Spleen (tissue), 11 donors: ENCODE measurements at regions not wholly inside any gene's neighbourhood (a gene's known extent, or its start where the extent isn't known, plus 50 kb on each side); places are given as distances from the start of the nearest gene placed in this dataset.

Source experiments
- DNase-seq: peaks from one replicate; pipeline ENCODE4 v3.0.0-alpha.2; 2020
- H3K27ac ChIP-seq, 8 donors: fragments of 200-600 bp; sonication (generic) in 7 of 8; 1 replicate in 4 of 8; 2 replicates in 4 of 8; pipeline versions ENCODE4 v1.5.0 to v1.8.0; 2016 to 2021; ENCODE audit warnings: inconsistent platforms in 4 of 8, mild to moderate bottlenecking in 4 of 8, moderate library complexity in 1 of 8
- H3K27me3 ChIP-seq, 7 donors: fragments of 200-600 bp; sonication (generic) in 6 of 7; replicated peaks in 1 of 7; 1 replicate in 4 of 7; 2 replicates in 3 of 7; pipeline versions ENCODE4 v1.5.0 to v1.8.0; 2016 to 2021; ENCODE audit warnings: inconsistent platforms in 3 of 7, mild to moderate bottlenecking in 1 of 7
- H3K36me3 ChIP-seq, 6 donors: fragments of 200-600 bp; sonication (generic) in 5 of 6; 1 replicate in 4 of 6; 2 replicates in 2 of 6; pipeline versions ENCODE4 v1.5.0 to v1.8.0; 2016 to 2021; ENCODE audit warnings: inconsistent platforms in 2 of 6
- H3K4me1 ChIP-seq, 6 donors: fragments of 200-600 bp; sonication (generic) in 5 of 6; 1 replicate in 3 of 6; 2 replicates in 3 of 6; pipeline versions ENCODE4 v1.5.0 to v1.8.0; 2016 to 2021; ENCODE audit warnings: inconsistent platforms in 3 of 6
- H3K4me3 ChIP-seq, 8 donors: fragments of 200-600 bp; sonication (generic) in 7 of 8; 1 replicate in 4 of 8; 2 replicates in 4 of 8; pipeline versions ENCODE4 v1.5.0 to v1.8.0; 2016 to 2021; ENCODE audit warnings: inconsistent platforms in 4 of 8, mild to moderate bottlenecking in 4 of 8, moderate library complexity in 2 of 8
- H3K9me3 ChIP-seq, 8 donors: fragments of 200-600 bp; sonication (generic) in 7 of 8; 1 replicate in 4 of 8; 2 replicates in 4 of 8; pipeline versions ENCODE4 v1.5.0 to v1.8.0; 2016 to 2021; ENCODE audit warnings: inconsistent platforms in 4 of 8
- POLR2A ChIP-seq, 3 donors: fragments of 450-650 bp; IDR thresholded peaks; one replicate each; pipeline ENCODE4 v1.5.1; 2017; ENCODE audit warnings: antibody characterized with exemption in 3 of 3, mild to moderate bottlenecking in 1 of 3
- POLR2AphosphoS5 ChIP-seq, 3 donors: sonication (generic); formaldehyde crosslinking; IDR thresholded peaks; one replicate each; pipeline ENCODE4 v1.5.1; 2017; ENCODE audit warnings: antibody characterized with exemption in 3 of 3
- WGBS, 5 donors: extraction: QIAGEN DNeasy Blood & Tissue Kit in 3 of 5; methylation state at CpG; one replicate each; pipeline versions ENCODE4 v1.1.5 to v1.1.7; 2013 to 2018; 5-methylcytosine and 5-hydroxymethylcytosine counted together
- intact Hi-C: fragments of 100-400 bp; cut with DNase I; formaldehyde crosslinking; loops from one replicate; pipeline ENCODE4 v1.15.0; 2023; ENCODE audit warnings: low total_unique reads
- TF ChIP-seq, protein P1 (sequence below), 11 experiments: fragments of 200-600 bp in 7 of 11; fragments of 450-650 bp in 4 of 11; sonication (generic) in 4 of 11; IDR thresholded peaks in 8 of 11; conservative IDR thresholded peaks in 3 of 11; 1 replicate in 7 of 11; 2 replicates in 4 of 11; pipeline versions ENCODE4 v1.4.0 to v1.8.0; 2016 to 2021; ENCODE audit warnings: antibody characterized with exemption in 11 of 11, inconsistent platforms in 4 of 11, mild to moderate bottlenecking in 1 of 11
- donor health status: healthy with polysubstance abuse.
- donor health status: DM: no; HTN: no; CAD: no; lungs with moderate emphysema.
- donor health status: DM: no; HTN: no; CAD: no.
- donor health status: Bipolar disorder and iron deficiency.
- donor health status: healthy.
- donor health status: DM: no; HTN: no; CAD: no.
- donor health status: DM: yes; HTN: yes; CAD: no.

- intact Hi-C loops, result no loop called here
- WGBS, 5 donors, result 80 to 94% (median 85%) methylated on average over 3 of the region's 3 CpGs
- no peaks in the 10 kb centered on the region for H3K9me3 ChIP-seq
- TF ChIP-seq, protein P1, sequence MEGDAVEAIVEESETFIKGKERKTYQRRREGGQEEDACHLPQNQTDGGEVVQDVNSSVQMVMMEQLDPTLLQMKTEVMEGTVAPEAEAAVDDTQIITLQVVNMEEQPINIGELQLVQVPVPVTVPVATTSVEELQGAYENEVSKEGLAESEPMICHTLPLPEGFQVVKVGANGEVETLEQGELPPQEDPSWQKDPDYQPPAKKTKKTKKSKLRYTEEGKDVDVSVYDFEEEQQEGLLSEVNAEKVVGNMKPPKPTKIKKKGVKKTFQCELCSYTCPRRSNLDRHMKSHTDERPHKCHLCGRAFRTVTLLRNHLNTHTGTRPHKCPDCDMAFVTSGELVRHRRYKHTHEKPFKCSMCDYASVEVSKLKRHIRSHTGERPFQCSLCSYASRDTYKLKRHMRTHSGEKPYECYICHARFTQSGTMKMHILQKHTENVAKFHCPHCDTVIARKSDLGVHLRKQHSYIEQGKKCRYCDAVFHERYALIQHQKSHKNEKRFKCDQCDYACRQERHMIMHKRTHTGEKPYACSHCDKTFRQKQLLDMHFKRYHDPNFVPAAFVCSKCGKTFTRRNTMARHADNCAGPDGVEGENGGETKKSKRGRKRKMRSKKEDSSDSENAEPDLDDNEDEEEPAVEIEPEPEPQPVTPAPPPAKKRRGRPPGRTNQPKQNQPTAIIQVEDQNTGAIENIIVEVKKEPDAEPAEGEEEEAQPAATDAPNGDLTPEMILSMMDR (IDR thresholded peaks at IDR 0.05 in 8 of 11, conservative IDR thresholded peaks at IDR 0.05 in 3 of 11), result no peak
- TF ChIP-seq POLR2AphosphoS5 (IDR thresholded peaks at IDR 0.05), result no peak
- no peak for TF ChIP-seq POLR2A (IDR thresholded peaks at IDR 0.05)
- H3K4me1 ChIP-seq, result no peaks in the 10 kb centered on the region
- no peaks in the 10 kb centered on the region for H3K27me3 ChIP-seq
- no peak overlapping the region for H3K4me3 ChIP-seq
- H3K27ac ChIP-seq, result no peak overlapping the region
- no peaks in the 10 kb centered on the region for H3K36me3 ChIP-seq
- DNase-seq, result no peak
Measured at GRCh38 chr12:42922505-42922850, 332.9 kb upstream of the PRICKLE1 start.

DNA sequence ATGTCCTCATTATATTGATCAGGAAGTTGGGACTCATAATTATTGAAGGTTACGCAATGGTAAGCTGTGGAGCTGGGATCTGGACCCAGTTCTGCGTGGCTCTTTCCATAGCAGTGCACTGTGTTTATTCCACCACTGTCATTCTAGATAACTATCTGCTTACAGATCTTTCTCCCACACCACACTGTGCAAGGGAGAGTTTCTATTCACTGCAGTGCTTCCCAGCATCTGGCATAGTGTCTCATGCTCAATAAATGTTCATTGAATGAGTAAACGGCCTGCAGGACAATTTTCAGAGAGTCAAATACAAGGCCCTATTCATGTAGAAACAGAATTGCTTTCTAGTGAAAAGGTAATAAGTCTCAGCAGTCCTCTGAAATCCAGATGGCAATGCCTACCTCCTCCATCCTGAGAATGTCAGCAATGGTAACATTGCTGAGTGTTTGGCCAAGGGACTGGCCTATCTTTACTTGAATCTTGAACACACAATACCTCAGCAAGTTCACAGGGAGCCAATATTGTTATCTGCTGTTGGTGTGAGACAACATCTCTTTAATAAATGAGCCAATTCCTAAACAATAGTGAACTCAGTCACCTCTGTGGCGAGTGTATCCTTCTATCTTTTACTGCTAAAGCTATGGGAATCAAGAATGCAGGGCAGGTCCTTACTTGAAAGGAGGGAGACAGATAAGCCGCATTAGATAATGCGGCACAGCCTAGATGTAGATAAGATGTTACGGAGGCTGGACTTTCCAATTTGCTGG is 332.4 kb upstream of the PRICKLE1 start:
- intact Hi-C loops, result no loop called here
- Histone ChIP-seq H3K4me3 (no peak overlapping the region), H3K9me3 (no peaks in the 10 kb centered on the region), H3K4me1 (no peaks in the 10 kb centered on the region), H3K36me3 (no peaks in the 10 kb centered on the region), H3K27me3 (no peaks in the 10 kb centered on the region), H3K27ac (no peak overlapping the region)
- WGBS, 5 donors, result 73 to 91% (median 86%) methylated on average over 7 of the region's 7 CpGs
- no peak for DNase-seq
- no peak for TF ChIP-seq POLR2AphosphoS5 (IDR thresholded peaks at IDR 0.05)
- TF ChIP-seq POLR2A (IDR thresholded peaks at IDR 0.05), result no peak
- TF ChIP-seq, protein P1 (IDR thresholded peaks at IDR 0.05 in 8 of 11, conservative IDR thresholded peaks at IDR 0.05 in 3 of 11), result no peak

DNA sequence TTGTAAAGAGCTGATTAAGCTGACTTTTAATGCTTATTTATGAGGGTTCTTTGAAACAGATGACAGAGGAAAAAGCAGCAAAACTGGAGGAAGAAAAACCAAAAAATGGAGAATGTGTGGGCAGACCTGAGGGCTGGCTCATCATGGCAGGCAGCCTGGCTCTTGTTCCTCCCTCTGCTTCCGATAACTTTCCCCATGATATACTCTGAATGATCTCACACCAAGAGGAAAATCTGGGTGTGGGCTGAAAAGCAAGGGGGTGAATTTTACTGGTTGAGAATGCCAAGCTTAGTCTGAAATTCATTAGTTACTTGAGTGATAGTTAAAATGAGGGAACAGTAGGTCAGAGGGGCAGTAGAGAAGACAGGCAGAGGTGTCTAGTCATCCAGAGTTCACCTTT is 330.1 kb upstream of the PRICKLE1 start:
- H3K4me1 ChIP-seq, result no peaks in the 10 kb centered on the region
- WGBS, 5 donors, result 79 to 97% (median 93%) methylated on average over 1 of the region's 1 CpG

DNA sequence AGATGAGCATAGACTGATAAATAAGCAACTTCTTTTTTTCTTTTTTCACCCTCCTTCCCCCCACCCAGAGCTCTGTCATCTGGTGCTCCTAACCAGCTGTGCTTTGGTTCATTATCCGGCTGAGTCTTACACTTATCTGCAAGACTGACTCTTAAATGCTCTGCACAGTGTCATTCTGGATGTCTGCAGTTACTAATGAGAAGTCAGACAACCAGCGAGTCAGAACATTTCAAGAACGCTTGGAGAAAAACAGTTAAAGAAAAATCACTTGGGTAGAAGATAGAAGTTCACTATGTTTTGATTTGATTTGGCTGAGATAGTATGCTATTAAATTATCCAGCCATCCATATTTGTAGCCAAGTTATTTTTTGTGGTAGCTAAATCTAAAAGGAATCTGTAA is 328.9 kb upstream of the PRICKLE1 start:
- H3K27ac ChIP-seq, result no peak overlapping the region
- no peaks in the 10 kb centered on the region for H3K4me1 ChIP-seq
- peaks cover 0 to 5% (median 0%) of the 10 kb centered on the region in 8 donors for H3K9me3 ChIP-seq
- DNase-seq, result no peak
- 81 to 97% (median 90%) methylated on average over 3 of the region's 3 CpGs for WGBS, 5 donors
- H3K36me3 ChIP-seq, result no peaks in the 10 kb centered on the region
- TF ChIP-seq POLR2AphosphoS5 (IDR thresholded peaks at IDR 0.05) (no peak), POLR2A (IDR thresholded peaks at IDR 0.05) (no peak)
- TF ChIP-seq, protein P1 (IDR thresholded peaks at IDR 0.05 in 8 of 11, conservative IDR thresholded peaks at IDR 0.05 in 3 of 11), result no peak
- no peak overlapping the region for H3K4me3 ChIP-seq
- intact Hi-C loops, result no loop called here
- no peaks in the 10 kb centered on the region for H3K27me3 ChIP-seq

More for the DNA sequence above, 330.1 kb upstream of the PRICKLE1 start:
- intact Hi-C loops, result no loop called here
- Histone ChIP-seq H3K36me3 (no peaks in the 10 kb centered on the region), H3K9me3 (no peaks in the 10 kb centered on the region), H3K27ac (no peak overlapping the region), H3K27me3 (no peaks in the 10 kb centered on the region), H3K4me3 (no peak overlapping the region)
- TF ChIP-seq POLR2AphosphoS5 (IDR thresholded peaks at IDR 0.05), result no peak
- DNase-seq, result no peak
